ENCODE measurements at regions not wholly inside any gene's neighbourhood (a gene's known extent, or its start where the extent isn't known, plus 50 kb on each side); places are given as distances from the start of the nearest gene placed in this dataset.
"Not testable (repeated sequence)": the region's sequence is repeated elsewhere in the genome, so short reads cannot be mapped to it uniquely, and the experiment has no call there.

GRCh38 chr7:148515237-148515636, 75.3 kb upstream of the C7orf33 start:
- DNase-seq = no peak

GRCh38 chr7:148515728-148516695, 74.6 kb upstream of the C7orf33 start:
- DNase-seq = no peak

- not testable (repeated sequence) for DNase-seq
Measured at GRCh38 chr7:148519386-148519785, 71.2 kb upstream of the C7orf33 start.

- no peak for DNase-seq
Measured at GRCh38 chr7:148521271-148521670, 69.3 kb upstream of the C7orf33 start.

- no peak for DNase-seq
Measured at GRCh38 chr7:148523550-148523949, 67.0 kb upstream of the C7orf33 start.

GRCh38 chr7:148524479-148525224, 65.9 kb upstream of the C7orf33 start:
- no peak for DNase-seq

GRCh38 chr7:148527717-148528168, 62.8 kb upstream of the C7orf33 start:
- DNase-seq = peak; percentile 19 to 34

GRCh38 chr7:148535217-148535616, 55.3 kb upstream of the C7orf33 start:
- DNase-seq = no peak

GRCh38 chr7:148537435-148537834, 53.1 kb upstream of the C7orf33 start:
- no peak for DNase-seq

- DNase-seq = no peak
Measured at GRCh38 chr7:148540041-148540738, 50.4 kb upstream of the C7orf33 start.

All from NCI-H2081 (cell line).